HEK293 (cell line): ENCODE measurements at regions not wholly inside any gene's neighbourhood (a gene's known extent, or its start where the extent isn't known, plus 50 kb on each side); places are given as distances from the start of the nearest gene placed in this dataset.

Experiments used
- ATF2 ChIP-seq: fragments of 450-650 bp; formaldehyde crosslinking; IDR thresholded peaks from 2 replicates; pipeline ENCODE4 v1.5.1; 2016; ENCODE audit warnings: missing biosample characterization, missing genetic modification characterization, low read depth
- YY1 ChIP-seq: fragments of 450-650 bp; formaldehyde crosslinking; IDR thresholded peaks from 2 replicates; pipeline ENCODE4 v1.5.1; 2018; ENCODE audit warnings: missing biosample characterization, missing genetic modification characterization
- ZBTB6 ChIP-seq: fragments of 450-650 bp; formaldehyde crosslinking; IDR thresholded peaks from 2 replicates; pipeline ENCODE4 v1.5.1; 2017; ENCODE audit warnings: missing biosample characterization, missing genetic modification characterization
- ZNF140 ChIP-seq: fragments of 450-650 bp; formaldehyde crosslinking; IDR thresholded peaks from 2 replicates; pipeline ENCODE4 v1.5.1; 2016; ENCODE audit warnings: missing biosample characterization, missing genetic modification characterization
- ZNF274 ChIP-seq, 2 experiments: fragments of 200-500 bp in 1 of 2; fragments of 450-650 bp in 1 of 2; sonication (Bioruptor generic) in 1 of 2; formaldehyde crosslinking in 1 of 2; IDR thresholded peaks; 2 replicates each; pipeline versions ENCODE4 v1.5.1 to v1.6.1; 2014 to 2016; ENCODE audit warnings: borderline replicate concordance in 1 of 2, inconsistent platforms in 1 of 2, low read length in 1 of 2, missing biosample characterization in 1 of 2, missing genetic modification characterization in 1 of 2
- ZNF549 ChIP-seq: fragments of 450-650 bp; IDR thresholded peaks from 2 replicates; pipeline ENCODE4 v1.5.1; 2018; ENCODE audit warnings: missing biosample characterization, missing genetic modification characterization, mild to moderate bottlenecking, inconsistent platforms, moderate library complexity
- ZNF768 ChIP-seq: fragments of 450-650 bp; formaldehyde crosslinking; IDR thresholded peaks from 2 replicates; pipeline ENCODE4 v1.5.1; 2018; ENCODE audit warnings: missing biosample characterization, mild to moderate bottlenecking, missing genetic modification characterization
- ZNF843 ChIP-seq: fragments of 450-650 bp; formaldehyde crosslinking; IDR thresholded peaks from 2 replicates; pipeline ENCODE4 v1.5.1; 2016; ENCODE audit warnings: missing biosample characterization, missing genetic modification characterization
- TF ChIP-seq, protein P1 (sequence below): fragments of 450-650 bp; formaldehyde crosslinking; IDR thresholded peaks from 2 replicates; pipeline ENCODE4 v1.5.1; 2016; ENCODE audit warnings: missing biosample characterization, missing genetic modification characterization
- TF ChIP-seq, protein P2 (sequence below): fragments of 450-650 bp; formaldehyde crosslinking; IDR thresholded peaks from 2 replicates; pipeline ENCODE4 v1.5.1; 2016; ENCODE audit warnings: missing biosample characterization, missing genetic modification characterization

DNA sequence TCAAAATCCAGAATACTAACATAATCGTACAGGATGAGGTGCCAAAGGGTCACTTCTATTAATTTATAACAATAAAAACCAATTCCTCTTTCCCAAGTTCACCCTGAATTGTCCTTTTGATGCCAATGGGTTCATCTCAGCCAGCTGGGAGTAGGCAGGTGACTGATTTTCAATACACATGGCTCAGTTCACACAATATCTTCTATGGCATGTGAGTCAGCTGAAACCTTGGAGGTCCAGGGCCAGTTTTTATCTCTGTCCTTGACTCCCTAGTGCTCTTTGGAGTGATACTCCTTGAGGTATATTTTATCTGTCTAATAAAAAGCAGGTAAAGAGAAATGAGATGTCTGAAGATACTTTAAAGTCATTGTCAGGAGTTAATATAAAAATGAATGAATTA, 186.6 kb downstream of the SMC2 start:
- TF ChIP-seq, protein P1, sequence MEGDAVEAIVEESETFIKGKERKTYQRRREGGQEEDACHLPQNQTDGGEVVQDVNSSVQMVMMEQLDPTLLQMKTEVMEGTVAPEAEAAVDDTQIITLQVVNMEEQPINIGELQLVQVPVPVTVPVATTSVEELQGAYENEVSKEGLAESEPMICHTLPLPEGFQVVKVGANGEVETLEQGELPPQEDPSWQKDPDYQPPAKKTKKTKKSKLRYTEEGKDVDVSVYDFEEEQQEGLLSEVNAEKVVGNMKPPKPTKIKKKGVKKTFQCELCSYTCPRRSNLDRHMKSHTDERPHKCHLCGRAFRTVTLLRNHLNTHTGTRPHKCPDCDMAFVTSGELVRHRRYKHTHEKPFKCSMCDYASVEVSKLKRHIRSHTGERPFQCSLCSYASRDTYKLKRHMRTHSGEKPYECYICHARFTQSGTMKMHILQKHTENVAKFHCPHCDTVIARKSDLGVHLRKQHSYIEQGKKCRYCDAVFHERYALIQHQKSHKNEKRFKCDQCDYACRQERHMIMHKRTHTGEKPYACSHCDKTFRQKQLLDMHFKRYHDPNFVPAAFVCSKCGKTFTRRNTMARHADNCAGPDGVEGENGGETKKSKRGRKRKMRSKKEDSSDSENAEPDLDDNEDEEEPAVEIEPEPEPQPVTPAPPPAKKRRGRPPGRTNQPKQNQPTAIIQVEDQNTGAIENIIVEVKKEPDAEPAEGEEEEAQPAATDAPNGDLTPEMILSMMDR (tag by site-specific recombination): no peak
- TF ChIP-seq YY1 (tag by site-specific recombination) (no peak), ZBTB6 (no peak), ZNF274 (IDR thresholded peaks at IDR 0.05; ENCODE audit: low read length) (no peak), ZNF274 (tag by site-specific recombination; IDR thresholded peaks at IDR 0.05; ENCODE audit: borderline replicate concordance) (no peak), ZNF549 (tag by site-specific recombination) (no peak), ZNF140 (tag by site-specific recombination) (no peak), ZNF768 (tag by site-specific recombination) (no peak), ZNF843 (tag by site-specific recombination) (no peak), ATF2 (tag by site-specific recombination) (no peak)
- TF ChIP-seq, protein P2, sequence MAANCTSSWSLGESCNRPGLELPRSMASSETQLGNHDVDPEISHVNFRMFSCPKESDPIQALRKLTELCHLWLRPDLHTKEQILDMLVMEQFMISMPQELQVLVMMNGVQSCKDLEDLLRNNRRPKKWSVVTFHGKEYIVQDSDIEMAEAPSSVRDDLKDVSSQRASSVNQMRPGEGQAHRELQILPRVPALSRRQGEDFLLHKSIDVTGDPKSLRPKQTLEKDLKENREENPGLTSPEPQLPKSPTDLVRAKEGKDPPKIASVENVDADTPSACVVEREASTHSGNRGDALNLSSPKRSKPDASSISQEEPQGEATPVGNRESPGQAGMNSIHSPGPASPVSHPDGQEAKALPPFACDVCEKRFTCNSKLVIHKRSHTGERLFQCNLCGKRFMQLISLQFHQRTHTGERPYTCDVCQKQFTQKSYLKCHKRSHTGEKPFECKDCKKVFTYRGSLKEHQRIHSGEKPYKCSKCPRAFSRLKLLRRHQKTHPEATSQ (tag by site-specific recombination): no peak
